SK-N-SH (cell line): ENCODE measurements at regions not wholly inside any gene's neighbourhood (a gene's known extent, or its start where the extent isn't known, plus 50 kb on each side); places are given as distances from the start of the nearest gene placed in this dataset.

ENCODE experiments used
- CTCF ChIA-PET: fragments of 300-600, 350-600 bp; formaldehyde crosslinking; extraction: SDS; loops from one replicate; lab custom pipeline; 2021; lab: Yijun Ruan, JAX
- POLR2A ChIA-PET: fragments of 350-600 bp; sonication (Branson Sonifier 250); formaldehyde crosslinking; extraction: SDS; loops from one replicate; lab custom pipeline; 2020; ENCODE audit warnings: antibody characterized with exemption, inconsistent platforms; lab: Yijun Ruan, JAX
- DNase-seq: peaks from one replicate; pipeline ENCODE4 v3.0.0; 2012
- H2AFZ ChIP-seq: fragments of 200-600 bp; sonication (generic); 2 replicates; pipeline ENCODE4 v1.8.1; 2016; ENCODE audit warnings: antibody characterized with exemption, mild to moderate bottlenecking, low read depth
- H3F3A ChIP-seq: fragments of 200-600 bp; sonication (generic); replicated peaks from 2 replicates; pipeline ENCODE3; 2016; ENCODE audit warnings: antibody characterized with exemption, mild to moderate bottlenecking; ENCODE audit not compliant: insufficient read depth
- H3K27ac ChIP-seq, 2 experiments: fragments of 200-500 bp in 1 of 2; fragments of 200-600 bp in 1 of 2; sonication (Bioruptor generic) in 1 of 2; sonication (generic), shearing (Covaris generic) in 1 of 2; 2 replicates each; pipeline versions ENCODE4 v1.5.1 to v1.6.1; 2014 to 2016; ENCODE audit warnings: low read depth in 2 of 2, inconsistent platforms in 1 of 2, low read length in 1 of 2, mild to moderate bottlenecking in 1 of 2, mixed read lengths in 1 of 2
- H3K27me3 ChIP-seq: fragments of 200-600 bp; sonication (generic), shearing (Covaris generic); 2 replicates; pipeline ENCODE4 v1.6.1; 2016; ENCODE audit warnings: mixed run types; ENCODE audit not compliant: insufficient read depth
- H3K36me3 ChIP-seq, 2 experiments: fragments of 200-500 bp in 1 of 2; fragments of 200-600 bp in 1 of 2; sonication (Bioruptor generic) in 1 of 2; sonication (generic) in 1 of 2; replicated peaks in 1 of 2; 2 replicates each; pipeline versions ENCODE3 to v1.5.1; 2014 to 2016; ENCODE audit warnings: low read length in 1 of 2, mild to moderate bottlenecking in 1 of 2; ENCODE audit not compliant: insufficient read depth in 2 of 2, control insufficient read depth in 1 of 2
- H3K4me1 ChIP-seq, 2 experiments: fragments of 200-500 bp in 1 of 2; fragments of 200-600 bp in 1 of 2; sonication (Bioruptor generic) in 1 of 2; sonication (generic), shearing (Covaris generic) in 1 of 2; 2 replicates each; pipeline versions ENCODE4 v1.5.1 to v1.6.1; 2014 to 2016; ENCODE audit warnings: low read depth in 1 of 2, low read length in 1 of 2, mixed run types in 1 of 2; ENCODE audit not compliant: insufficient read depth in 2 of 2, control insufficient read depth in 1 of 2
- H3K4me2 ChIP-seq: fragments of 200-600 bp; sonication (generic), shearing (Covaris generic); 2 replicates; pipeline ENCODE4 v1.6.1; 2017; ENCODE audit warnings: mixed run types
- H3K4me3 ChIP-seq, 2 experiments: fragments of 200-500 bp in 1 of 2; fragments of 200-600 bp in 1 of 2; sonication (Bioruptor generic) in 1 of 2; sonication (generic), shearing (Covaris generic) in 1 of 2; 2 replicates each; pipeline versions ENCODE4 v1.5.1 to v1.8.1; 2014 to 2016; ENCODE audit warnings: low read depth in 2 of 2, inconsistent platforms in 1 of 2, low read length in 1 of 2, mild to moderate bottlenecking in 1 of 2, mixed read lengths in 1 of 2, moderate library complexity in 1 of 2
- H3K79me2 ChIP-seq: fragments of 200-600 bp; sonication (generic); 2 replicates; pipeline ENCODE4 v1.8.1; 2017; ENCODE audit warnings: mild to moderate bottlenecking; ENCODE audit not compliant: insufficient read depth
- H3K9ac ChIP-seq: fragments of 200-600 bp; sonication (generic); 2 replicates; pipeline ENCODE4 v1.6.1; 2017; ENCODE audit warnings: mixed run types
- H3K9me2 ChIP-seq: fragments of 200-600 bp; sonication (generic); 2 replicates; pipeline ENCODE4 v1.6.1; 2017; ENCODE audit warnings: mixed run types
- H3K9me3 ChIP-seq: fragments of 200-600 bp; sonication (generic); 2 replicates; pipeline ENCODE4 v1.6.1; 2017; ENCODE audit warnings: mixed run types, mild to moderate bottlenecking, moderate library complexity
- H4K20me1 ChIP-seq: fragments of 200-600 bp; sonication (generic); 2 replicates; pipeline ENCODE4 v1.6.1; 2017; ENCODE audit warnings: mild to moderate bottlenecking, mixed run types; ENCODE audit not compliant: insufficient read depth
- EP300 ChIP-seq, 2 experiments: IDR thresholded peaks; 2 replicates each; pipeline versions ENCODE4 v1.4.0 to v1.6.1; 2012; ENCODE audit warnings: borderline replicate concordance in 1 of 2, low read depth in 1 of 2, low read length in 1 of 2
- EZH2phosphoT487 ChIP-seq: fragments of 200-600 bp; sonication (generic); IDR thresholded peaks from 2 replicates; pipeline ENCODE4 v1.6.1; 2017; ENCODE audit warnings: low read depth, mixed run types, mild to moderate bottlenecking, antibody characterized with exemption, moderate library complexity, borderline replicate concordance
- FOXJ3 ChIP-seq: sonication (generic); formaldehyde crosslinking; IDR thresholded peaks from 2 replicates; pipeline ENCODE4 v1.5.1; 2020; ENCODE audit warnings: mild to moderate bottlenecking, missing genetic modification reagents
- JUND ChIP-seq: IDR thresholded peaks from 2 replicates; pipeline ENCODE4 v1.4.0; 2012
- NFIC ChIP-seq: IDR thresholded peaks from 2 replicates; pipeline ENCODE4 v1.4.0; 2012; ENCODE audit warnings: borderline replicate concordance
- NRF1 ChIP-seq: IDR thresholded peaks from 2 replicates; pipeline ENCODE4 v1.6.1; 2012; ENCODE audit warnings: low read depth, mild to moderate bottlenecking, low read length
- RXRA ChIP-seq: IDR thresholded peaks from 2 replicates; pipeline ENCODE4 v1.4.0; 2012; ENCODE audit warnings: low read depth, mild to moderate bottlenecking, borderline replicate concordance
- SMC3 ChIP-seq: IDR thresholded peaks from 2 replicates; pipeline ENCODE4 v1.6.1; 2012; ENCODE audit warnings: low read depth, low read length, improper control_type of control experiment
- TAF1 ChIP-seq: IDR thresholded peaks from 2 replicates; pipeline ENCODE4 v1.6.1; 2012; ENCODE audit warnings: low read depth, mild to moderate bottlenecking, low read length, moderate library complexity, borderline replicate concordance
- TCF12 ChIP-seq: IDR thresholded peaks from 2 replicates; pipeline ENCODE4 v1.4.0; 2012
- TEAD4 ChIP-seq: IDR thresholded peaks from 2 replicates; pipeline ENCODE4 v1.4.0; 2012; ENCODE audit warnings: mild to moderate bottlenecking, borderline replicate concordance; ENCODE audit not compliant: insufficient read depth
- YY1 ChIP-seq: IDR thresholded peaks from 2 replicates; pipeline ENCODE4 v1.4.0; 2012; ENCODE audit warnings: low read depth, mild to moderate bottlenecking
- whole genome bisulfite sequencing: methylation state at CpG from one replicate; pipeline ENCODE4 v1.1.6; 2017; ENCODE audit warnings: low lambda C conversion rate; 5-methylcytosine and 5-hydroxymethylcytosine counted together
- TF ChIP-seq, protein P1 (sequence below): fragments of 200-600 bp; sonication (generic); IDR thresholded peaks from 2 replicates; pipeline ENCODE4 v1.6.1; 2017; ENCODE audit warnings: antibody characterized with exemption, mild to moderate bottlenecking, moderate library complexity
- TF ChIP-seq, protein P2 (sequence below): IDR thresholded peaks from 2 replicates; pipeline ENCODE4 v1.6.1; 2012; ENCODE audit warnings: mild to moderate bottlenecking, low read depth, low read length, moderate library complexity
- TF ChIP-seq, protein P3 (sequence below): IDR thresholded peaks from 2 replicates; pipeline ENCODE4 v1.4.0; 2012; ENCODE audit warnings: low read depth, borderline replicate concordance

DNA sequence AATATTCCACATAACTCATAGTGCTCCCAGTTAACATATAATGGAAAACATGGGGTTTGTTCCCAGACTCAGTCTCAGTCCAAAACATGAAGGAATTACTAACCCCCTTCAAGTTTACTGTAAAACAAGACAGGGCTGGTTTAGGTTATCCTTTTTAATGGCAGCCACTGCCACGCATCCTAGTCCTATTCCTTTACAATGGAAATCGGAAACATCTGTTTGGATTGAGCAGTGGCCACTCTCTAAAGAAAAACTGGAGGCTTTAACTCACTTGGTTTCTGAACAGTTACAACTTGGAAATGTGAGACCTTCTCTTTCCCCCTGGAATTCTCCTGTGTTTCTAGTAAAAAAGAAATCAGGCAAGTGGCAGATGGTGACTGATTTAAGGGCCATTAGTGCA, 609.9 kb upstream of the ACO1 start:
- 0 out of 2 replicates have a peak, but pooled peaks cover 6% of the 10 kb centered on the region for H3K9me3 ChIP-seq
- 0 out of 2 replicates have a peak, but pooled peaks cover 5% of the 10 kb centered on the region for H3K9me2 ChIP-seq
- H3K4me2 ChIP-seq = no peak overlapping the region
- TF ChIP-seq, protein P1, sequence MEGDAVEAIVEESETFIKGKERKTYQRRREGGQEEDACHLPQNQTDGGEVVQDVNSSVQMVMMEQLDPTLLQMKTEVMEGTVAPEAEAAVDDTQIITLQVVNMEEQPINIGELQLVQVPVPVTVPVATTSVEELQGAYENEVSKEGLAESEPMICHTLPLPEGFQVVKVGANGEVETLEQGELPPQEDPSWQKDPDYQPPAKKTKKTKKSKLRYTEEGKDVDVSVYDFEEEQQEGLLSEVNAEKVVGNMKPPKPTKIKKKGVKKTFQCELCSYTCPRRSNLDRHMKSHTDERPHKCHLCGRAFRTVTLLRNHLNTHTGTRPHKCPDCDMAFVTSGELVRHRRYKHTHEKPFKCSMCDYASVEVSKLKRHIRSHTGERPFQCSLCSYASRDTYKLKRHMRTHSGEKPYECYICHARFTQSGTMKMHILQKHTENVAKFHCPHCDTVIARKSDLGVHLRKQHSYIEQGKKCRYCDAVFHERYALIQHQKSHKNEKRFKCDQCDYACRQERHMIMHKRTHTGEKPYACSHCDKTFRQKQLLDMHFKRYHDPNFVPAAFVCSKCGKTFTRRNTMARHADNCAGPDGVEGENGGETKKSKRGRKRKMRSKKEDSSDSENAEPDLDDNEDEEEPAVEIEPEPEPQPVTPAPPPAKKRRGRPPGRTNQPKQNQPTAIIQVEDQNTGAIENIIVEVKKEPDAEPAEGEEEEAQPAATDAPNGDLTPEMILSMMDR = no peak
- TF ChIP-seq EP300 (IDR thresholded peaks at IDR 0.05; ENCODE audit: borderline replicate concordance in 1 of 2, low read depth in 1 of 2, low read length in 1 of 2) = no peak
- TF ChIP-seq JUND = no peak
- no peak for TF ChIP-seq FOXJ3 (CRISPR knock-in tag)
- TF ChIP-seq, protein P2, sequence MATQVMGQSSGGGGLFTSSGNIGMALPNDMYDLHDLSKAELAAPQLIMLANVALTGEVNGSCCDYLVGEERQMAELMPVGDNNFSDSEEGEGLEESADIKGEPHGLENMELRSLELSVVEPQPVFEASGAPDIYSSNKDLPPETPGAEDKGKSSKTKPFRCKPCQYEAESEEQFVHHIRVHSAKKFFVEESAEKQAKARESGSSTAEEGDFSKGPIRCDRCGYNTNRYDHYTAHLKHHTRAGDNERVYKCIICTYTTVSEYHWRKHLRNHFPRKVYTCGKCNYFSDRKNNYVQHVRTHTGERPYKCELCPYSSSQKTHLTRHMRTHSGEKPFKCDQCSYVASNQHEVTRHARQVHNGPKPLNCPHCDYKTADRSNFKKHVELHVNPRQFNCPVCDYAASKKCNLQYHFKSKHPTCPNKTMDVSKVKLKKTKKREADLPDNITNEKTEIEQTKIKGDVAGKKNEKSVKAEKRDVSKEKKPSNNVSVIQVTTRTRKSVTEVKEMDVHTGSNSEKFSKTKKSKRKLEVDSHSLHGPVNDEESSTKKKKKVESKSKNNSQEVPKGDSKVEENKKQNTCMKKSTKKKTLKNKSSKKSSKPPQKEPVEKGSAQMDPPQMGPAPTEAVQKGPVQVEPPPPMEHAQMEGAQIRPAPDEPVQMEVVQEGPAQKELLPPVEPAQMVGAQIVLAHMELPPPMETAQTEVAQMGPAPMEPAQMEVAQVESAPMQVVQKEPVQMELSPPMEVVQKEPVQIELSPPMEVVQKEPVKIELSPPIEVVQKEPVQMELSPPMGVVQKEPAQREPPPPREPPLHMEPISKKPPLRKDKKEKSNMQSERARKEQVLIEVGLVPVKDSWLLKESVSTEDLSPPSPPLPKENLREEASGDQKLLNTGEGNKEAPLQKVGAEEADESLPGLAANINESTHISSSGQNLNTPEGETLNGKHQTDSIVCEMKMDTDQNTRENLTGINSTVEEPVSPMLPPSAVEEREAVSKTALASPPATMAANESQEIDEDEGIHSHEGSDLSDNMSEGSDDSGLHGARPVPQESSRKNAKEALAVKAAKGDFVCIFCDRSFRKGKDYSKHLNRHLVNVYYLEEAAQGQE = no peak
- TF ChIP-seq YY1 = no peak
- TF ChIP-seq RXRA = no peak
- TF ChIP-seq, all 33 proteins: peak for 0
- Histone ChIP-seq H2AFZ (no peak overlapping the region), H3K27ac (no peak overlapping the region), H3K9ac (no peak overlapping the region), H3K27me3 (no peaks in the 10 kb centered on the region), H3K4me3 (no peak overlapping the region), H3K79me2 (no peaks in the 10 kb centered on the region), H3F3A (no peaks in the 10 kb centered on the region), H4K20me1 (no peaks in the 10 kb centered on the region), H3K4me1 (no peaks in the 10 kb centered on the region), H3K36me3 (no peaks in the 10 kb centered on the region)
- CTCF ChIA-PET = no interaction called here
- WGBS = 44% methylated on average over 2 of the region's 2 CpGs
- POLR2A ChIA-PET = no interaction called here
- no peak for DNase-seq

- 7% methylated on average over 3 of the region's 3 CpGs for WGBS
- Histone ChIP-seq H3K4me2 (no peak overlapping the region), H3K27me3 (no peaks in the 10 kb centered on the region), H3K9me2 (0 out of 2 replicates have a peak, but pooled peaks cover 5% of the 10 kb centered on the region), H2AFZ (no peak overlapping the region), H3K9me3 (0 out of 2 replicates have a peak, but pooled peaks cover 8% of the 10 kb centered on the region), H3K4me3 (no peak overlapping the region), H3K9ac (no peak overlapping the region), H3F3A (no peaks in the 10 kb centered on the region), H3K36me3 (no peaks in the 10 kb centered on the region), H4K20me1 (no peaks in the 10 kb centered on the region), H3K27ac (no peak overlapping the region), H3K79me2 (no peaks in the 10 kb centered on the region), H3K4me1 (no peaks in the 10 kb centered on the region)
- ChIA-PET POLR2A (no interaction called here), CTCF (no interaction called here)
- no peak for DNase-seq
- no peak for TF ChIP-seq SMC3
- no peak for TF ChIP-seq TCF12
- no peak for TF ChIP-seq EZH2phosphoT487
- no peak for TF ChIP-seq TAF1
- TF ChIP-seq, protein P3, sequence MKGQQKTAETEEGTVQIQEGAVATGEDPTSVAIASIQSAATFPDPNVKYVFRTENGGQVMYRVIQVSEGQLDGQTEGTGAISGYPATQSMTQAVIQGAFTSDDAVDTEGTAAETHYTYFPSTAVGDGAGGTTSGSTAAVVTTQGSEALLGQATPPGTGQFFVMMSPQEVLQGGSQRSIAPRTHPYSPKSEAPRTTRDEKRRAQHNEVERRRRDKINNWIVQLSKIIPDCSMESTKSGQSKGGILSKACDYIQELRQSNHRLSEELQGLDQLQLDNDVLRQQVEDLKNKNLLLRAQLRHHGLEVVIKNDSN = no peak
- no peak for TF ChIP-seq YY1
- no peak for TF ChIP-seq NRF1
- no peak for TF ChIP-seq NFIC
- TF ChIP-seq, protein P2 = no peak
- TF ChIP-seq, protein P1 = no peak
- TF ChIP-seq TEAD4 = no peak
Observed at GRCh38 chr9:31776471-31776870, 608.0 kb upstream of the ACO1 start.
